Mucosa of stomach (tissue), 1 donor: ENCODE measurements at regions not wholly inside any gene's neighbourhood (a gene's known extent, or its start where the extent isn't known, plus 50 kb on each side); places are given as distances from the start of the nearest gene placed in this dataset.

ENCODE experiments used
- H3K27me3 ChIP-seq: one replicate; pipeline ENCODE4 v1.7.0; 2013; ENCODE audit warnings: mild to moderate bottlenecking, low read length; ENCODE audit not compliant: control insufficient read depth, insufficient read depth
- H3K36me3 ChIP-seq: one replicate; pipeline ENCODE4 v1.7.0; 2013; ENCODE audit warnings: low read length; ENCODE audit not compliant: control insufficient read depth, insufficient read depth
- H3K4me1 ChIP-seq: one replicate; pipeline ENCODE4 v1.7.0; 2013; ENCODE audit warnings: mild to moderate bottlenecking, low read length; ENCODE audit not compliant: control insufficient read depth, insufficient read depth
- H3K4me3 ChIP-seq: one replicate; pipeline ENCODE4 v1.7.0; 2013; ENCODE audit warnings: low read length
- H3K9ac ChIP-seq: one replicate; pipeline ENCODE4 v1.7.0; 2013; ENCODE audit warnings: mild to moderate bottlenecking, low read length, moderate library complexity
- H3K9me3 ChIP-seq: one replicate; pipeline ENCODE4 v1.7.0; 2013; ENCODE audit warnings: mild to moderate bottlenecking, low read length, moderate library complexity; ENCODE audit not compliant: control insufficient read depth
- donor health status: Pancreatic carcinoma.

DNA sequence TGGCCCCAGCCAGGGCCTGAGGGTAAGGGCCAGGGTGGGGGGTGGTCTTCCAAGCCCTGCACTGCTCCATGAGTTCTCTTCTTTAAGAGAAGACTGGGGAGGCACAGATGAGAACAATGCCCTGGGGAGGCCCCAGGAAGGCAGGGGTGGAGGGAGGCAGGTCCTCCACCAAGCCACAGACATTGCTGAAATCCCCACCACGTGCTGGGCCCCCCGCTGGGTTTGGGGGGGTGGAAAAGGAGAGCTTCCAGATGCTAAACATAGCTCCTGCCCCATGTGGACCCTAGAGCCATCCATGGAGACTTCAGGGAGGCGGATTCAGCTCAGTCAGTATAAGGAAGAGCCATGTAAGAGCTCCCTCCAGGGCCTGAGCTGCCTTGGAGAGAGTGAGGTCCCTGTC lies 157.8 kb upstream of the LINGO1 start:
- Histone ChIP-seq H3K9me3 (no peaks in the 10 kb centered on the region), H3K27me3 (peaks cover 9% of the 10 kb centered on the region), H3K4me1 (no peaks in the 10 kb centered on the region), H3K4me3 (no peak overlapping the region), H3K36me3 (no peaks in the 10 kb centered on the region), H3K9ac (no peak overlapping the region)

- Histone ChIP-seq H3K9ac (no peak overlapping the region), H3K36me3 (no peaks in the 10 kb centered on the region), H3K4me1 (no peaks in the 10 kb centered on the region), H3K9me3 (no peaks in the 10 kb centered on the region), H3K4me3 (no peak overlapping the region), H3K27me3 (peaks cover 12% of the 10 kb centered on the region)
Measured at GRCh38 chr15:77786956-77787355, 154.2 kb upstream of the LINGO1 start.

DNA sequence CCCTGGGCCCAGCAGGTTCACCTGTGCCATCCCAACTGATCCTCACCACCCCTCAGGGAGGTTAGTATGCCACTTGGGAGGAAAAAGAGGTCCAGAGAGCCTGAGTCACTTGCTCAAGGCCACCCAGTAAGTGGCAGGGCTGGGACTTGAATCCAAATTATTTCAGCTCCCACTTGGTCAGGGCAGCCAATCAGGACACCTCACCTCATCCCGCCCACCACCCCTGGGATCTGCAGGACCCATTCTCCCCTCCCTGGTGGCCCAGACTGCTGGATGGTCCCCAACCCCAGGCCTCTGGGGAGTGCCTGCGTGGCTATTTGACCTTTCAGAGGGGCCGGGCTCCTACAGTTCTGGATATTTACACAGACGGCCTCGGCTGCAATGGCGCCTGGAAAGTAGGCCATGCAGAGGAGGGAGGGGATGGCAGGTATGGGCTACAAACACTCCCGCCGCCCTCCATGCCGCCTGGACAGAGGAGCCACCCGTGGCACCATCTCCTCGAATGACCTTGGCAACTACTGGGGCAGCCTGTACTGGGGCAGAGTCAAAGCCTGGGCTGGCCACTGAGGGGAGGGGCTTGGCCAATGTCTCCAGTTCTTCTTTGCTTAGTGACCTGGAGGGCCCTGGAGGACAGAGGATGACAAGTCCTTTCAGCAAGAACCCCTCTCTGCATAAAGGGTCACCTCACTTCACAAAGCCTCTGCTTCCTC lies 153.6 kb upstream of the LINGO1 start:
- no peaks in the 10 kb centered on the region for H3K4me1 ChIP-seq
- H3K9ac ChIP-seq = no peak overlapping the region
- no peak overlapping the region for H3K4me3 ChIP-seq
- H3K9me3 ChIP-seq = no peaks in the 10 kb centered on the region
- H3K27me3 ChIP-seq = peaks cover 12% of the 10 kb centered on the region
- H3K36me3 ChIP-seq = no peaks in the 10 kb centered on the region

- H3K4me1 ChIP-seq = no peaks in the 10 kb centered on the region
- H3K27me3 ChIP-seq = peaks cover 12% of the 10 kb centered on the region
- H3K4me3 ChIP-seq = no peak overlapping the region
- no peaks in the 10 kb centered on the region for H3K36me3 ChIP-seq
- H3K9me3 ChIP-seq = no peaks in the 10 kb centered on the region
- no peak overlapping the region for H3K9ac ChIP-seq
Measured at GRCh38 chr15:77784361-77785292, 151.9 kb upstream of the LINGO1 start.

DNA sequence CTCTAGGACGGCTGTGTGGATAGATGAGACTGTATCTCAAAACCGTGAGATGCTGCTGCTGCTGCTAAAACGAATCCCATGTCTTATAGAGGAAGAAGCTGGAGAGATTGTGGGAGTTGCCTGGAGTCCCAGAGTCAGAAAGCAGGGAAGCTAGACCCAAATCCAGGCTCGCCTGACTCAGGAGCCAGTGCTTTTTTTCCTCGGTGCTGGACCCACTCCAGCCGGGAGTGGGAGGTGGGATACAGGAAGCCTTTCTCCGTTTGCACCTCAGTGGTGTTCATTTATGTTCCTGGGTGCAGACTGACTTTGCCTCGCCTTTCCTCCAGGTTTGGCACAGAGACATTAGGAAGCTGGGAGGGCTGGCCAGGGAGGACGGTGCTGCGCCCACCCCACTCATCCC lies 150.9 kb upstream of the LINGO1 start:
- H3K4me3 ChIP-seq = no peak overlapping the region
- H3K36me3 ChIP-seq = no peaks in the 10 kb centered on the region
- no peaks in the 10 kb centered on the region for H3K4me1 ChIP-seq
- no peaks in the 10 kb centered on the region for H3K9me3 ChIP-seq
- no peak overlapping the region for H3K9ac ChIP-seq
- H3K27me3 ChIP-seq = peaks cover 12% of the 10 kb centered on the region

DNA sequence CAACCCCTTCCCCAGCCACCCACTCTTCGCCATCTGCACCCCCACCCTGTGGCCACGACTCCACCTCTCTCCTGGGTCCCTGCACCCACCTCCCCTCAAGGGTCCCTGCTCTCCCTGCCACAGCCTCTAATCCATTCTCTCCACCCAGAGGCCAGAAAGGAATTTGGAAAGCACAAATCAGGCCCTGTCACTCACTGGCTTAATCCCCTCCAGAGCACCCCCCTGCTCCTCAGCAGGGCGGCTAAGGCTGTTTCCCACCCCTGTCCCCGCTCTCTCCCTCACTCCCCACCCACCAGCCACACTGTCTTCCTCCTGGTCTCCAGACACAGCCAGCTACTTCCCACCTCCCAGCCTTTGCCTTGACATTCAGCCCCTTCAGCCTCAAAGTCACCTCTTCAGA lies 150.0 kb upstream of the LINGO1 start:
- peaks cover 12% of the 10 kb centered on the region for H3K27me3 ChIP-seq
- H3K4me3 ChIP-seq = no peak overlapping the region
- no peaks in the 10 kb centered on the region for H3K9me3 ChIP-seq
- H3K4me1 ChIP-seq = no peaks in the 10 kb centered on the region
- no peak overlapping the region for H3K9ac ChIP-seq
- no peaks in the 10 kb centered on the region for H3K36me3 ChIP-seq

DNA sequence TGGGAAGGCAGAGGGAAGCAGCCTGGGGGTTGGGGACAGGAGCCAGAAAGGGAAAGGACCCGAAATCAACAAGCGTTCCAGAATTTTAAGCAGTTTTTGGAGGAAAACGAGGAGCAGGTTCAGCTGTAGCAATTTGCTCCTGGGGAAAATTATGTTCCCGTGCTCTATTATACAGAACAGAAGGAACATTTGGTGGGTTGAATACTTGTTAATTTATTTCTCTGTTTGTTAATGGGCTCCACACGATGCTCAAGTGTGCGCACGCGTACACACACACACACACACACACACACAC lies 149.2 kb upstream of the LINGO1 start:
- no peak overlapping the region for H3K9ac ChIP-seq
- H3K9me3 ChIP-seq = no peaks in the 10 kb centered on the region
- H3K27me3 ChIP-seq = peaks cover 8% of the 10 kb centered on the region
- no peak overlapping the region for H3K4me3 ChIP-seq
- H3K36me3 ChIP-seq = no peaks in the 10 kb centered on the region
- H3K4me1 ChIP-seq = no peaks in the 10 kb centered on the region

DNA sequence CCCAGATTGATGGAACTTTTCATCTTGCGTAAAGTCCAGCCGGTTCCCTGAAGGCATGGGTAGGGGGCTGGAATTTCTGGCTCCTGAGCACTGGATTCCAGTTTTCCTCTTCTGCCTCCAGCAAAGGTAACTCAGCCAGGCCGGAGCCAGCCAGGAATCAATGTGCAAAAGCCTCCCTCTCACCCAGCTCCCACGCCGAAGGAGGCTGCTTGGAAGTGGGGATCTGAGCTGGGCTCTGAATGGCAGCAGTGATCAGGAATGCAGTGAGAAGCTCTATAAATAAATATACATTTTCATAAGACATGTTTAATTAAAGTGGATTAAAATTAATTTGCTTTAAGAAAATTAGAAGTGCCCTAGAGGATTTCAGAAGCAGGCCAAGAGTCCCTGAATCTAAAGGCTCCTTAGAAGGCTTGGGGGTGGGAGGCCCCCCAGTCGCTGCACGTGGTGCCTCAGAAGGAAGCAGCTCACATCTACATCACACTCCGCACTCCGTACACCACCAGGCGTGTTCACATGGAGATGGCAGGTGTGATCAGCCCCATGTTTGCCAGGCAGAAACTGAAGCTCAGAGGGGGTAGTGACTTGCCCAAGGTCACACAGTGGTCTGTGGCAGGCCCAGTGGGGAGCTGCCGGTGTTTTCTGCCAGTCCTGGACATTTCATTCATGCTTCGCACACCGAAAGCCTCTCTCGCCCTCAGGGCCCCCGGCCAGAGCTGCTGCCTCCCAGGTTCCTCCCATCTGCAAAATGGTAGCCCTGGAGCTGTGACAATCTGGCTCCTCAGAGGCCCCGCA lies 148.6 kb upstream of the LINGO1 start:
- Histone ChIP-seq H3K9ac (no peak overlapping the region), H3K4me1 (no peaks in the 10 kb centered on the region), H3K36me3 (no peaks in the 10 kb centered on the region), H3K27me3 (peaks cover 3% of the 10 kb centered on the region), H3K9me3 (no peaks in the 10 kb centered on the region), H3K4me3 (no peak overlapping the region)

GRCh38 chr15:77778802-77779201 lies 146.1 kb upstream of the LINGO1 start:
- Histone ChIP-seq H3K9me3 (no peaks in the 10 kb centered on the region), H3K27me3 (peaks cover 3% of the 10 kb centered on the region), H3K4me1 (no peaks in the 10 kb centered on the region), H3K4me3 (no peak overlapping the region), H3K9ac (no peak overlapping the region), H3K36me3 (no peaks in the 10 kb centered on the region)

DNA sequence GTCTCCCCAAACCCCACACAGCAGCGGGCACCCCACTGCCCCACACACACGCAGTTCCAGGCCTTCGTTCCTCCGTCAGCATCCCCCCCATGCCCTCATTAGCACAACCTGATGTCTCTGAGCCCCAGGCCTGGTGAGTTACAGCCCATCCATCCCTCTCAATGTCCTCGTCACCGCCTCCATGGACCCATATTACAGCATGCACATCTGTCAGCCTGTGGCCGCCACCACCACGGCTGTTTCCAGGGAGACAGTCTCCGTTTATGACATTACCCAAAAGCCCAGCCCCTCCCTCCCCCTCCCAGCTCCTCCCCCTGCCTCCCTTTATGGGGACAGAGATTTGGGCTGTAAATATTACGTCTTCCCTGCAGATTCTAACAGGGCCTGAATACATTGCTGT lies 143.1 kb upstream of the LINGO1 start:
- no peaks in the 10 kb centered on the region for H3K9me3 ChIP-seq
- H3K9ac ChIP-seq = no peak overlapping the region

GRCh38 chr15:77775373-77775772 lies 142.7 kb upstream of the LINGO1 start:
- no peaks in the 10 kb centered on the region for H3K27me3 ChIP-seq
- H3K36me3 ChIP-seq = no peaks in the 10 kb centered on the region
- H3K4me1 ChIP-seq = no peaks in the 10 kb centered on the region
- no peak overlapping the region for H3K9ac ChIP-seq
- no peak overlapping the region for H3K4me3 ChIP-seq
- H3K9me3 ChIP-seq = no peaks in the 10 kb centered on the region

More for the DNA sequence above, 143.1 kb upstream of the LINGO1 start:
- Histone ChIP-seq H3K36me3 (no peaks in the 10 kb centered on the region), H3K27me3 (no peaks in the 10 kb centered on the region), H3K4me3 (no peak overlapping the region), H3K4me1 (no peaks in the 10 kb centered on the region)

- Histone ChIP-seq H3K9ac (no peak overlapping the region), H3K9me3 (no peaks in the 10 kb centered on the region), H3K27me3 (peaks cover 5% of the 10 kb centered on the region), H3K36me3 (no peaks in the 10 kb centered on the region), H3K4me1 (no peaks in the 10 kb centered on the region), H3K4me3 (no peak overlapping the region)
Measured at GRCh38 chr15:77774350-77774749, 141.6 kb upstream of the LINGO1 start.
